Activated T-cell treated with anti-CD3 and anti-CD28 coated beads, Interleukin-2, amount 50 U/mL, for 72 hours (primary cell): ENCODE measurements at regions not wholly inside any gene's neighbourhood (a gene's known extent, or its start where the extent isn't known, plus 50 kb on each side); places are given as distances from the start of the nearest gene placed in this dataset.
"Not testable (repeated sequence)": the region's sequence is repeated elsewhere in the genome, so short reads cannot be mapped to it uniquely, and the experiment has no call there.

Experiments
- ATAC-seq, 2 donors: fragments of 150-1000 bp; cut with Tn5 transposase; replicated peaks in 1 of 2; 2 replicates each; pipeline ENCODE4 v1.10.0; 2021; ENCODE audit warnings: moderate library complexity in 2 of 2, mild to moderate bottlenecking in 1 of 2
- DNase-seq, 2 donors: peaks; one replicate each; pipeline ENCODE4 v3.0.0; 2021 to 2022; ENCODE audit warnings: mixed read lengths in 1 of 2
- H3K27ac Mint-ChIP-seq: one replicate; pipeline ENCODE4 v1.8.0; 2022; ENCODE audit warnings: mild to moderate bottlenecking, moderate library complexity, mixed read lengths
- H3K27me3 Mint-ChIP-seq: one replicate; pipeline ENCODE4 v1.8.0; 2022; ENCODE audit warnings: low read depth, mixed read lengths
- H3K36me3 Mint-ChIP-seq, 2 donors: one replicate each; pipeline ENCODE4 v1.8.0; 2022; ENCODE audit warnings: mixed read lengths in 2 of 2, mild to moderate bottlenecking in 1 of 2; ENCODE audit not compliant: insufficient read depth in 2 of 2
- H3K4me1 Mint-ChIP-seq: one replicate; pipeline ENCODE4 v1.8.0; 2022; ENCODE audit warnings: low read depth, mixed read lengths
- H3K4me3 Mint-ChIP-seq, 2 donors: one replicate each; pipeline ENCODE4 v1.8.0; 2022; ENCODE audit warnings: mild to moderate bottlenecking in 2 of 2, mixed read lengths in 2 of 2, moderate library complexity in 2 of 2
- H3K9me3 Mint-ChIP-seq, 2 donors: one replicate each; pipeline ENCODE4 v1.8.0; 2022; ENCODE audit warnings: mixed read lengths in 2 of 2

DNA sequence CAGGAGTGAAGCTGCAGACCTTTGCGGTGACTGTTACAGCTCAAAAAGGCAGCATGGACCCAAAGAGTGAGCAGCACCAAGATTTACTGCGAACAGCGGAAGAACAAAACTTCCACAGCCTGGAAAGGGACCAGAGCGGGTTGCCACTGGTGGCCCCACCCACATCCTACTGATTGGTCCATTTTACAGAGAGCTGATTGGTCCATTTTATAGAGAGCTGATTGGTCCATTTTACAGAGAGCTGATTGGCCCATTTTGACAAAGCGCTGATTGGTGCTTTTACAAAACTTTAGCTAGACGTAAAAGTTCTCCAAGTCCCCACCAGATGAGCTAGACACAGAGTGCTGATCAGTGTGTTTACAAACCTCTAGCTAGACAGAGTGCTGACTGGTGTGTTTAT is 134.2 kb upstream of the FRG1 start:
- Mint-ChIP-seq H3K27ac (no peak overlapping the region), H3K36me3 (peaks cover 7 to 9% of the 10 kb centered on the region in 2 donors), H3K9me3 (peaks cover 0 to 5% of the 10 kb centered on the region in 2 donors), H3K4me3 (no peak overlapping the region), H3K4me1 (no peaks in the 10 kb centered on the region), H3K27me3 (peaks cover 7% of the 10 kb centered on the region)
- ATAC-seq (no peak), DNase-seq (no peak)

DNA sequence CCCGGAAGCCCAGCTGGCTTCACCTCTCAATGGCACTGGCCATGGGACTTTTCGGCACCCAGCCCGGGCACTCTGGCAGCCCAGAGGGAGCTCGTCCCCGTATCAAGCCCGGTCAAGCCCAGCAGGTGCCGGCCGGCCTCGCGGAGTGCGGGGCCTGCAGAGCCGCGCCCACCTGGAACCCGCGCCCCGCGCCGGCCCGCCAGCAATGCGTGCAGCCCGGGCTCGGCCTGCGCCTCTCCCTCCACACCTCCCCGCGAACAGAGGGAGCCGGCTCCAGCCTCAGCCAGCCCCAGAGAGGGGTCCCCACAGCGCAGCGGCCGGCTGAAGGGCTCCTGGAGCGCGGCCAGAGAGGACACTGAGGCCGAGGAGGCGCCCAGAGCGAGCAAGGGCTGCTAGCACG is 133.6 kb upstream of the FRG1 start:
- no peak for DNase-seq
- Mint-ChIP-seq H3K36me3 (peaks cover 7 to 9% of the 10 kb centered on the region in 2 donors), H3K9me3 (peaks cover 0 to 5% of the 10 kb centered on the region in 2 donors), H3K4me1 (no peaks in the 10 kb centered on the region), H3K27ac (no peak overlapping the region), H3K4me3 (no peak overlapping the region), H3K27me3 (peaks cover 12% of the 10 kb centered on the region)
- ATAC-seq = no peak

DNA sequence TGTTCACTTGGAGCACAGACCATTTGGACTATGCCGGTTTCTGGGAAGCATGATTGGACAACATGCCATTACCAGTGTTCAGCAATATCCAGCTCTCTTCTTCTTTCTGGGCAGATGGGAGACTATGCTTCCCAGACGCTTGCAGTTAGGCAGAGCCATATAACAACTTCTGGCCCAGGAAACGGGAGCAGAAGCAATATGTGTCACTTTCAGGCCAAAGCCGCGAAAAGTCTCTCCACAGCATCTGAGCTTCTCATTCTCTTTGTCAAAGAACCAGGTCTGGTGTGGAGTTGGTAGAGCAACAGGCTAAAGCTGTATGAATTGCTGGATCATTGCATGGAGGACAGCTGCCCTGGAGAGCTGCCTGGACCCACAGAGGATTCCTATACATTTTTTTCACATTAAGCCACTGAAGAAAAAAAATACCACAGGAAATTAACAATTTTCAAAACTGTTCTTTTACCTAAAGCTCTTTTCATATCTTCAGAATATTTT is 131.4 kb upstream of the FRG1 start:
- H3K27ac Mint-ChIP-seq = no peak overlapping the region
- H3K4me3 Mint-ChIP-seq = no peak overlapping the region
- no peaks in the 10 kb centered on the region for H3K4me1 Mint-ChIP-seq
- H3K27me3 Mint-ChIP-seq = peaks cover 22% of the 10 kb centered on the region
- peaks cover 0 to 5% of the 10 kb centered on the region in 2 donors for H3K9me3 Mint-ChIP-seq
- DNase-seq = no peak
- ATAC-seq = no peak
- peaks cover 7 to 9% of the 10 kb centered on the region in 2 donors for H3K36me3 Mint-ChIP-seq

DNA sequence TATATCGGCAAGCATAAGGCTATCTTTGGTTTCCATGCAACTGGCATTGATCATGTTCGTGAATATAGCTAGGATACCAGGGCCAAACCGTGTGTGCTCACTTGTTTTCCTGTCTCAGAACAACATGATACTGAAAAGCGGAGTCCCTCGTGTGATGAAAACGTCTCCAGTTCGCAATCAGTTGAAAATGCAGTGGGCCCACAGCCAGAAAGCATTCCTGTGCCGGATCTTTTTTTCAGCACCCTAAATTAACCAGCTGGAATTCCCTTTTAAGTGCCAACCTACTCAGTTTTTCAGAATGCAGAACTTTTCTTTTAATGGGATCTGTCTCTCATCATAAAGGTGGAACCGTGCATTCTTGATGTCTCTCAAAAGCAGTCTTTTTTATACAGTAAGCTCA is 130.8 kb upstream of the FRG1 start:
- peaks cover 7 to 9% of the 10 kb centered on the region in 2 donors for H3K36me3 Mint-ChIP-seq
- DNase-seq (no peak), ATAC-seq (no peak)
- peaks cover 0 to 5% of the 10 kb centered on the region in 2 donors for H3K9me3 Mint-ChIP-seq
- no peaks in the 10 kb centered on the region for H3K4me1 Mint-ChIP-seq
- H3K4me3 Mint-ChIP-seq = peak overlapping the region in 1 of 2 donors; percentile 37
- H3K27ac Mint-ChIP-seq = no peak overlapping the region
- peaks cover 22% of the 10 kb centered on the region for H3K27me3 Mint-ChIP-seq

DNA sequence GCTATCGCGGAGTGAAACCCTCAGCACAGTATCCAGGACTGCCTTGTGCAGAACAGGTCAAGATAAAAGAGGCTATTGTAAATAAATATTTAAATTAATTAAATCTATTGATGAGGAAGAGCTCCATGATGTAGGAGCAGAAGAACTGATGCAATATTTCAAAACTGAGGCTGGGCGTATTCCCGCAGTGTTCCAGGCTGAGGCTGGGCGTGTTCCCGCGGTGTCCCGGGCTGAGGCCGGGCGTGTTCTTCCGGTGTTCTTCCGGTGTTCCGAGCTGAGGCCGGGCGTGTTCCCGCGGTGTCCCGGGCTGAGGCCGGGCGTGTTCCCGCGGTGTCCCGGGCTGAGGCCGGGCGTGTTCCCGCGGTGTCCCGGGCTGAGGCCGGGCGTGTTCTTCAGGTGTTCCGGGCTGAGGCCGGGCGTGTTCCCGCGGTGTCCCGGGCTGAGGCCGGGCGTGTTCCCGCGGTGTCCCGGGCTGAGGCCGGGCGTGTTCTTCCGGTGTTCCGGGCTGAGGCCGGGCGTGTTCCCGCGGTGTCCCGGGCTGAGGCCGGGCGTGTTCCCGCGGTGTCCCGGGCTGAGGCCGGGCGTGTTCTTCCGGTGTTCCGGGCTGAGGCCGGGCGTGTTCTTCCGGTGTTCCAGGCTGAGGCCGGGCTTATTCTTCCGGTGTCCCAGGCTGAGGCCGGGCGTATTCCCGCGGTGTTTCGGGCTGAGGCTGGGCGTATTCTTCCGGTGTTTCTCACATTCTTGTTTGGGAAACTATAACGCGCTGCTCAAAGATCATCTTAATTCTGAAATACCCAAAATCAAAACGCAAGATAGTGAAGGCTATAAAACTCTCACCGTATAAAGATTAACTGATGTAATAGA is 130.1 kb upstream of the FRG1 start:
- peaks cover 22% of the 10 kb centered on the region for H3K27me3 Mint-ChIP-seq

DNA sequence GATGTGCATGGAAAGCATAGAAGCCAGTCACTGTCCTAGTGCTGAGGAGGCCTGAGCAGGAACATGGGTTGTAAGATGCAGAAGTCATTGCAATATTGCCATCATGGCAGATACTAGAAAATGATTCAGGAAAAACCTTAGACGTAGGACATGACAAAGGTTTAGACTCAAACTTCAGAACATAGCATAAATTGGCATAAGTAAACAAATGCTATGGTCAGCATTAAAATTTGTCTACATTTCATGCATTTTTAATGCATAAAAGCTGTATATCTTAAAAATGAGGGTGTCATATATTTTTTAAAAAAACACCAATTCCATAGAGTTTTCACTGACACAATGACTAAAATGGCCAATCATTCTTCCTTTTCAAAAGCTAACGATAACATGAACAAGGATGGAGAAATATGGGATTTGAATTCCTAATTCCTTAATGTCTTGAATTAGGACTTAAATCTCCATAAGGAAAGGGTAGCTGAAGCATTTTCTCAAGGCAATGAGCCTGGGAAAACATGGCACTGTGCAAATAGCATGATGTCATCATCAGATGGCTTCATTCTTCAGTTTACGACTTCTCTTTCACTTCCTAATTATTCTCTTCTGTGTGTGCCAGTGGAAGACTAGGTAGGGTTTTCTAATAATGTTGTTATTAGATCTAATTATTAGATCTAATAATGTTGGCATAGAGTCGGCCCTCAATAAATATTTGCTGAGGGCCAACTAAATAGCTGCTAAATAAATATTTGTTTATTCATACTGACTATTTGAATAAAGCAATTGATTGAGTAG is 125.1 kb upstream of the FRG1 start:
- H3K27me3 Mint-ChIP-seq = peaks cover 22% of the 10 kb centered on the region
- H3K27ac Mint-ChIP-seq = no peak overlapping the region
- H3K4me1 Mint-ChIP-seq = no peaks in the 10 kb centered on the region
- H3K9me3 Mint-ChIP-seq = no peaks in the 10 kb centered on the region
- H3K4me3 Mint-ChIP-seq = no peak overlapping the region
- no peak for ATAC-seq
- no peak for DNase-seq
- H3K36me3 Mint-ChIP-seq = peaks cover 4 to 5% of the 10 kb centered on the region in 2 donors

More for the DNA sequence above, 130.1 kb upstream of the FRG1 start:
- DNase-seq, H3K27ac Mint-ChIP-seq, H3K9me3 Mint-ChIP-seq, H3K4me1 Mint-ChIP-seq, H3K36me3 Mint-ChIP-seq, ATAC-seq: not testable (repeated sequence)
- H3K4me3 Mint-ChIP-seq = peak overlapping the region; percentile 47 to 49

DNA sequence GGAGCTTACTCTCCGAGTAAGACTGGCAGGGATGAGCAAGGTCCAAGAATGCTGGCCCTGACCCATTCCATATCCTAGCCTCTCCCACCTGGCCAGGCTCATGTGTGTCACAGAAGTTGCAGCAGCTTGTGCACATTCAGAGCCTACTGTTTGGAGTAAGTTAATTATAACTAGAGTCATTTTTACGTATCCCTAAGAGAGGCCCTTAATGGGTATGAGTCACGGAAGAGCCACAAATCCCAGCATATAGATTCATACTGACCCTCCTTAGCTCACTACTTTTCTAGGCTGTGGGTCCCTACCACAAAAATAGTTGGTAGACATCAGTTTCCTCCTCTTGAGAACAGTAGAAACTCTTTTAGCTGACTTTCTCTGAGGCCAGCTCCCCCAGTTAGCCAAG is 118.3 kb upstream of the FRG1 start:
- Mint-ChIP-seq H3K27ac (no peak overlapping the region), H3K27me3 (no peaks in the 10 kb centered on the region), H3K36me3 (no peaks in the 10 kb centered on the region), H3K4me1 (no peaks in the 10 kb centered on the region), H3K9me3 (no peaks in the 10 kb centered on the region), H3K4me3 (no peak overlapping the region)
- DNase-seq (no peak), ATAC-seq (no peak)

DNA sequence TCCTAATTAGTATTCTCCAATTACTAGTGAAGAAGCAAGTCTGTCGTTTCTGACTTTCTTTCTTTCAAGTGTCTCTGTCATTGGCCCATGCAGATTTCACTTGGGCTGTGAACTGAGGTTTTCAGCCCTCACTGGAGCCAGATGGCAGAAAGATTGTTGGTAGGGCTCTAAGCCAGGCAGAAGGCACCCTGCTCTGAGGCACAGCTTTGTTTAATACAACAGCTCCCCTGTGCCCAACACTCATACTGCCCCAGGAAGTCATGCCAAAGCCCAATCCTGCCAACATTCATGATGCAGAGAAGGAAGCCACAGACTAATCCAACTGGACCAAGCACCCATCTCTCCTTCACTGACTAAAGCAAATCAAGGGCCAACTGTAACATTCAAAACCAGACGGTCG is 117.1 kb upstream of the FRG1 start:
- no peaks in the 10 kb centered on the region for H3K27me3 Mint-ChIP-seq
- H3K4me3 Mint-ChIP-seq = no peak overlapping the region
- DNase-seq = no peak
- no peak overlapping the region for H3K27ac Mint-ChIP-seq
- no peak for ATAC-seq
- no peaks in the 10 kb centered on the region for H3K4me1 Mint-ChIP-seq
- no peaks in the 10 kb centered on the region for H3K9me3 Mint-ChIP-seq
- no peaks in the 10 kb centered on the region for H3K36me3 Mint-ChIP-seq

DNA sequence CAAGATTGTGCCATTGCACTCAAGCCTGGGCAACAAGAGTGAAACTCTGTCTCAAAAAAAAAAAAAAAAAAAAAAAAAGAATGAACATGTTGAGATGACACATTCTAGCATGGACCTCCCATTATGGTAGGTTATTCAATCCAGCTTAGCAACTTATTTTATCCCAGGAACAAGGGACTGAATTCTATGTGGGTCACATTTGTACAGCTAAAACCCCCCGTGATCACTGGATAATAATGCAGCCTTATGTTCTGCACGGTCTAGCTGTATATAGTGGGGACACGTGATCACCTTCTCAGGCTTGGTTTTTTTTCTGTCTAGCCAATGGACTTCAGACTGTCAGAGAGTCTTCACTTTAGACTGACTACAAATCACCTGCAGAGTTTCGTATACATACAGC is 115.2 kb upstream of the FRG1 start:
- H3K9me3 Mint-ChIP-seq = no peaks in the 10 kb centered on the region
- no peak overlapping the region for H3K27ac Mint-ChIP-seq
- no peaks in the 10 kb centered on the region for H3K36me3 Mint-ChIP-seq
- H3K4me1 Mint-ChIP-seq = no peaks in the 10 kb centered on the region
- ATAC-seq (no peak), DNase-seq (no peak)
- H3K4me3 Mint-ChIP-seq = no peak overlapping the region
- H3K27me3 Mint-ChIP-seq = no peaks in the 10 kb centered on the region

DNA sequence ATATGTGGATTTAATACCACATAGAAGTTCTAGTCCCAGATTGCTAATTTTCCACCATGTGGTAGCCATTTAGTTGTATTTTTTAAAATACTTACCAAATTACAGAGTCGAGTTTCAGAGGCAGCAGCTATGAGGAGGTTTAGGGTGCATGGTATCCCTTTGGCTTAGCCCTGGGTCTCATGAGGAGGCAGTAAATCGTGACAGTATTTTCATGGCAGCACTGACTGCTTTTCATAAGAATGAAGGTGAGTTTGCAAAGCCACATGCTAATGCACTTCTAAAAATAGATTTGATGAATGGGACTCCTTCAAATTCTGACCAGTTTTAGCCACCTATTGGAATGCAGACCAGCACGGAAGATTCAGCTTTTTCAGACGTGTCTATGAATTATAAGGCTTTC is 114.0 kb upstream of the FRG1 start:
- Mint-ChIP-seq H3K4me3 (no peak overlapping the region), H3K36me3 (no peaks in the 10 kb centered on the region), H3K9me3 (no peaks in the 10 kb centered on the region), H3K27me3 (no peaks in the 10 kb centered on the region), H3K27ac (no peak overlapping the region), H3K4me1 (no peaks in the 10 kb centered on the region)
- DNase-seq = no peak
- ATAC-seq = no peak

DNA sequence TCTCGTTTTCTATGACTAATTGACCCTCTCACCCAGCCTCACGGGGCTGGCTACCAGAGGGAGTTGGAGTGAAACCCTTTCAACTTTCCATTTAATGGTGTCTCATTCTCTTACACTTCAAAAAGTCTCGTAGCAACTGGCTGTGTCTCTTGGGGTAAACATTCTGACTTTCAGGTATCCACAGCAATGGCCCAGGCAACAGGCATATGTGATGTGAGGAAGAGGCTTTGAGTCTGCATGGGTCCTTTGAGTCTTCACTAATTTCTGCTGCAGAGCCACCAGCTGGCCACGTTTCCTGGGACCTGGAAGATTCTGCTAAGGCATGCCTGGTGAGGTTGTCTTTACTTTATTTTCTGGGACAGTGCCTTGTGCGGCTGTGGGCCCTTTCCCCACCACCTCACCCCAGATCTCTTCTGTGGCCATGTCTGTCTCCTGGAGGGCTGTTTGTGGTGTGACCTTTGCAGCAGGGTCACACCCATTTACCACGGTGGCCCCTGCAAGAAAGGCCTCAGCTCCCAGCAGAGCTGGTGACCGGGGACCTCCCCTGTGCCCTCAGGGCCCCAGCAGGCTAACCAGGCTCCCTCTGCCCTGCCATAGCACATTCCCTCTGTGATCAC is 112.5 kb upstream of the FRG1 start:
- Mint-ChIP-seq H3K4me1 (no peaks in the 10 kb centered on the region), H3K27ac (no peak overlapping the region), H3K36me3 (no peaks in the 10 kb centered on the region), H3K4me3 (no peak overlapping the region), H3K9me3 (no peaks in the 10 kb centered on the region), H3K27me3 (no peaks in the 10 kb centered on the region)
- DNase-seq (no peak), ATAC-seq (no peak)

DNA sequence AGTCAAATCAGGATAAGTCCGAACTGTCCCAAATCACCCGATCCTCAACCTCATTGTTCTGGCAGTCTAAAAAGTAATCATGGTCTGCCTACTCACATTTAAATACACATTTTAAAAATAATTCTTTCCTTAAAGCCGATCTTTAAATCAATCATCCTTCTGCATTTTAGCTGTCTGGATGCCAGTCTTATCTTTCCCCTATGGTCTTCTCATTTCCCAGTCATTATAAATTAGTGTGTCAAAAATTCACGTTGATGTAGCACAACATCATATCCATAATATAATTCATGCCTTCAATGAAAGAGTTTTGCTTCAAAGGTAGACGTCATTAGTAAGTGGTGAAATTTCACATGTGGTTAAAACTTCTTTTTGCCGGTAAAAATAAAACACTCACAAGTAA is 108.1 kb upstream of the FRG1 start:
- Mint-ChIP-seq H3K4me3 (no peak overlapping the region), H3K27me3 (no peaks in the 10 kb centered on the region), H3K27ac (no peak overlapping the region), H3K4me1 (no peaks in the 10 kb centered on the region), H3K36me3 (no peaks in the 10 kb centered on the region), H3K9me3 (peaks cover 1 to 5% of the 10 kb centered on the region in 2 donors)
- DNase-seq (no peak), ATAC-seq (no peak)

DNA sequence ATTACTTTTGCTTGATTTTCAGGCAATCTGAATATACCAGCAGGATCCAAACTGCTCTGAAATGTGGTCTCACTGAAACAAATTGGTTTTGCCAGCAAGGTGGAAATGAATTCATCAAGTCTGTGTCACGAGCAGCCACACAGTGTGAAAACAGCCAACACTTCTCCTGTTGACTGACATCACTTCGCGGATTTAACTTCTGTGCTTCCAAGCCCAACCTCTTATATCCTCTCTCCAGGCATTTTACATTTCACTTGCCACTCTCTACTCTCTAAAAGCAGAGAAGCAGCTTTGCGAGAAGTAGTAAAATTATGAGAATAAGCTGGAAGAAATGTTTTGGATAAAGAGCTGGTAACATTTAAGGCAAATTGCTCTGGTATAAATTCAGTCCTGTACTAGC is 106.1 kb upstream of the FRG1 start:
- peaks cover 1 to 5% of the 10 kb centered on the region in 2 donors for H3K9me3 Mint-ChIP-seq
- no peaks in the 10 kb centered on the region for H3K27me3 Mint-ChIP-seq
- H3K4me3 Mint-ChIP-seq = no peak overlapping the region
- DNase-seq (no peak), ATAC-seq (no peak)
- no peaks in the 10 kb centered on the region for H3K4me1 Mint-ChIP-seq
- H3K36me3 Mint-ChIP-seq = no peaks in the 10 kb centered on the region
- no peak overlapping the region for H3K27ac Mint-ChIP-seq
